NCI-H748 (cell line): ENCODE measurements at regions not wholly inside any gene's neighbourhood (a gene's known extent, or its start where the extent isn't known, plus 50 kb on each side); places are given as distances from the start of the nearest gene placed in this dataset.
"Not testable (repeated sequence)": the region's sequence is repeated elsewhere in the genome, so short reads cannot be mapped to it uniquely, and the experiment has no call there.

ENCODE experiments used
- DNase-seq: peaks from one replicate; lab custom pipeline; 2025; ENCODE audit not compliant: unreplicated experiment; lab: John Stamatoyannopoulos, UW

DNA sequence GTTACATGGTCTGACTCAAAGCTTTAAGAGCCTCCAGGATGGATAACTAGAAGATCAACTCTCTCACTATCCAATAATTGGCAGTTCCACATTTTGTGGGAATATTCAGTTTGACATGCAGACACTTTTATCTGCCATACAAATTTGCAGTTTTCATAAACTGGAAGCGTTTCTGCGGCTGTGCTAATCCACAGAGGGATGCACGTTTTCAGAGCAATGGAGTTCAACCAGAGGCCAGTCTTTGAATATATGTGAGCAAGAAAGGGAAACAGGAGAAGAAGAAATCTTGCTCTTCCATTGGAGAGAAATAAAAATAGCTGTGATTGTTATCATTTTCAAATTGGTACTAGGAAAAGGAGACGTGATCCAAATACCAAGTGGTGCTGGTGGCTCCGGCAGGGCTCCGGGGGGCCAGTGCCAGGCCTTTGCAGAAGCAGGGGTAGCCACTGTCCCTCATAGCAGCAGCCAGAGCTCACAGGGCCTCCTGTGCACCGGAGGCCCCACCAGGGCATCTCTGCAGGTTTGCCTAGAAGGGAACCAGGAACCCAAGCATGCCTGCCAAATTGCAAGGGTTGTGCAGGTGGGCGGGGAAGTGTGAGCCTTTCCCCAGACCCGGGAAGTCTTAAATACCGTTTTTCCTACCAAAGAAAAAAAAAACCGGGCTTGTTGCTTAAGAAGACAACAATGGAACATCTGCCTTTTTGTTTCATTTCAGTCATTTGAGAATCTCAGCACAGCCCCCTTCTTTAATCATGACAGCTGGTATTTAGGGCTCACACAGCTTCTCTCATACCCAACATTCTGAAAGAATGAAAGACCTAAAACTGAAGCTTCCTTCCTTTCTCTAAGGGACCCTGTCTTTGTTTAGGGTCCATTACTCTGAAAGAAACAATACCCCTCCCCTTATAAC is 791.1 kb upstream of the SOX11 start:
- DNase-seq = peak; percentile 5

DNA sequence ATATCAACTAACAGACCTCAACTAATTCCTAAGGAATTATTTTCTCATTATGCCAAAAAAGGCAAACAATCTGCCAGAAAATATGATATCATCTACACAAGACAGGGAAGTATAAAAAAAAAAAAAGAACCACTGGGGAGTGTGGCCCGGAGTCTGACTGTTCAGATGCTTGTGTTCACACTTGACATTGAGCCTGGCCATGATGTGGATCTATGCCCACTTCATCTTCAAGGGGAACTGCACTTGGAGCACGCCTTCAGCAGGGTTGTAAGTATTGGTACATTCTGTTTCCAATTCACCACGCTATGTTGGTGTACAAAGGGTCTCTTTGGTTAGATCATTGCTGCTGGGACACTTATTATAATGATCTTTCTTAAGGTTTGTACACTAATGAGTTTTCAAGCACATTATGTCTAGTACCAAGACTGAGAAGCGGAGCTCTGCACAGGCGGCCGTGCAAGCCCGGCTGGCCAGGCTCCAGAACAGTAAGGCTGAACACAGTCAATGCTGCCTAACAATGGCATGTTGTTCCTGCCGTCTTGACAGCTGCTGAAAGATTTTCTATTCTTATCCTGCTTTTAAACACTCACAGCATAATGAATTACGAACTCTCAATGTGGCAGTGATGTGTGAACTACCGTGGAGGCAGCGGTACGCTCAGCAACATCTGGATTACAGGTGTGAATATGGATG is 788.4 kb upstream of the SOX11 start:
- DNase-seq = no peak

DNA sequence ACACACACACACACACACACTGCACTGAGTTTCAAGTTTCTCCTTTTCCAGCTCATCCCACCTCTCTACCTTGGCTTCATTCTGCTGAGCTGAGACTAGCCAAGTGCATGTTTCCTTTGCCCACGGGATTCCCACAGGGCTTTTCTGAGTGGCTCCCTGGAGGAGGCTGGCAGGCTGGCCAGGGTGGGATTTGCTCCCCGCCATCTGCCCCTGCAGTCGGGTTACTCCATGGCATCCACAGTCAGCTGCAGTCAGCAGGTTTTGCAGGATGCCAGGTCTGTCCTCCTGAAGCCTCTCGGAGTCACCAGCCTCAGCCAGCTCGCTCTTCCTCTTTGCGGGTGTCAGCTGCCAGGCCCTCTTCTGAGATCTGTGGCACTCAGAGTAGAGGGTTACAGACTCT is 783.7 kb upstream of the SOX11 start:
- DNase-seq = no peak

DNA sequence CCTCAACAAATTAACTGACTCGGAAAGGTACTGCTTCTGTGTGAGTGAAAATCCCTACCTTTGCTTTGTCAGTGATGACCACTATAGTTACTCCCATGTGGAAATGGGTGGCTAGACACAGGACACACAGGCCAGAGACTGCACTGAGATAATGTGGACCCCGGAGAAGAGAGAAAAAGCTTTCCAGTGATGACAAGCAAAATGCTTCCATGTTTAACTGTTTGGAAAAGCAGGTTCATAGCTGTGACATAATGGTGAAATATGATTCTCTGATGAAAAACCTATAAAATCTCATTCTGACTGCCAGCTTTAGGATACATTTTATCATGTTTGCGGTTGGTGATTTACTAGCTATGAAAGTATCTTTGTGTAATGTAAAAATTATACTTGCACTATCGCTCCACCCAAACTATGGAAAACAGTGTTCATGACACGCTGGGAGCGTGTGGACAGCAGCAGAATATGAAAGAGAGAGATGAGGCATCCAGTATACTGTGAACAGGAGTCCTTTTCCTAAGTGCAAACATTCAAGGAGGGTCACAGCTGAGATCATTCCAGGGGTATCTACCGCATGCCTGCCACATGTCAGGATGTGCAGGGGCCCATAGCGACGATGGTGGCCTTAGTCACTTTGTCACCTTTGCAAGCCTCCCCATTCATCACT is 782.7 kb upstream of the SOX11 start:
- no peak for DNase-seq

DNA sequence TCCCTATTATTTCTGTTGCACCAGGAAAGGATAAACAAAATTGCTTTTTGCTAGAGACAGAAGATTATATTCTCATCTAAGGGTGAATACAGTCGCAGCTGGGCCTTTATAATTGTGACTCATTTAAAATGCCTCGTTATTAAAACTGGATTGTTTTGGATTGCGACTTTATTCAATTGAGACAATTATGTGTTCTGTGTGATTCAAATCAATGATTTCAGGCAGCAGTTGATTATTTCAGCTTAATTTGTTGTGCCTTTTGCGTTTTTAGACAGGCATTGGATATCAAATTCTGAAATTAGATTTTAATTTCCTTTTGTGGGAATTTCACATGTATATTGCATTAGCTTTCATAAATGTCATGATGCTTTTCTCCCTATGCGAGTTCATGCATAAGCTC is 778.1 kb upstream of the SOX11 start:
- DNase-seq = no peak

DNA sequence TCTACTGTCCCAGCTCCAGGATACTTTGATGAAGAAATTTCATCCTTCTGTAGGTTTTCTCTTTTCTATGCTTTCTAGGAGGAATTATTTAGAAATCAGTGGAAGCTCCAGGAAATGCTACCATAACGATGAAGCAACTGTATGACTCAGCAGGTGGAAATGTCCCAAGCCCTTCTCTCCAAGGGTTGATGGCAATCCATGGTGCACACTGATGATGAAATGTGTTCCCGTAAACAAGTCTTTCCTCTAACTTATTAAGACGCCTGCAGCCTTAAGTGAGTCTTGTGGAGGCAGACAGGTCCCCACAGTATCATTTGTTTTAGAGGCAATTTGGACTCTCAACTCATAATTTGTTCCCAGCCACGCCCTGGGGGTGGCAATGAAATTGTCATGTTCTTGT is 777.6 kb upstream of the SOX11 start:
- no peak for DNase-seq

DNA sequence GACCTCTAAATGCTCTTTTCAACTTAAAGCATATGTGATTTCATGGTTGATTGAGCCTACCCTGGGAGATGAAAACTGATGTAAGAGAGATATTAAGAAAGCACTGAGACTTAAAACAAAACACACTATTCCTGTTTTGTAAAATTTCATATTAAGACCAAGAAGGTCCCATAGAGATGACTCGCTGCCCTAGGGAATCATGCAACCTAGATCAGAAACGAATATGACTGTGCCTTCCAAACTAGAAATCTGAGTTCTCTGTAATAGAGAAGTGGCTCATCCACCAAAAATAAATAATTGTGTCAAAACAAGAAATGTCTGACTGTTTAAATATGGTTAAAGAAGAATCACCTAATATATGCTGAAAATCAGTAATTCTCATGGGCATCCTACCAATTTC is 776.8 kb upstream of the SOX11 start:
- DNase-seq = no peak

DNA sequence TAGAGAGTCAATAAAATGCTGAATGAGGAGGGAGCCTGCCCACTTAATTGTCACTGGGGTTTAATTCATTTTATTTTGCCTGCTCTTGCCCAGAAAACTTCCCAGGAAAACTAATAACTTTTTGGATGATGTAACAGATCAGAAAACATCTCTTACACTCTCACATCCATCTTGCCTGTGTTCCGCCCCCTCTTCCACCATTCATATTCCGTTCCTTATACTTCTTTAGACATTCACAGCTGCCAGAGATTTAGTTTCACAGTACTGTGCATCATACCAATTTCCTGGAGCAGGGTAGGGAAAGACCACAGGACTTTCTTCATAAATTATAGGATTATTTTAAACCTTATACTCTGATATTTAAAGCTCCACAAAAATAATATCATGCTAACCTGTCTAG is 776.1 kb upstream of the SOX11 start:
- no peak for DNase-seq

DNA sequence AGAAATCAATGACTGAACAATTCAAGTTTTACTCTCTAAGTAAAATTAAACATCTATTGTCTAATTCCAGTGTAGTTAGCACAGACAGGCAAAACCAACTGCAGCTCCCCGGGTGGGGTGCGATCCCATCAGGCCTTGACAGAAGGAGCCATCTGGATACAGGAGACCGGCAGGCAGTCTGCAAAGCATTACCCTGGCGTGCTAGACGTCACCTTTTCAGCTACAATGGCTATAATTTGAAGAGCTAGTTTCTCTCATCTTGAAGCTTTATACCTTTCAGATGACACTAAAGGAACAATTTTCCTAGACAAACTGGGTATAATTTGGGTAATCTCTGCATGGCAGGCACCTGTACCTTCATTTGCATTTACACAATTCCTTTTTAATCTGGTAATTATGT is 761.5 kb upstream of the SOX11 start:
- peak; percentile 14 for DNase-seq

DNA sequence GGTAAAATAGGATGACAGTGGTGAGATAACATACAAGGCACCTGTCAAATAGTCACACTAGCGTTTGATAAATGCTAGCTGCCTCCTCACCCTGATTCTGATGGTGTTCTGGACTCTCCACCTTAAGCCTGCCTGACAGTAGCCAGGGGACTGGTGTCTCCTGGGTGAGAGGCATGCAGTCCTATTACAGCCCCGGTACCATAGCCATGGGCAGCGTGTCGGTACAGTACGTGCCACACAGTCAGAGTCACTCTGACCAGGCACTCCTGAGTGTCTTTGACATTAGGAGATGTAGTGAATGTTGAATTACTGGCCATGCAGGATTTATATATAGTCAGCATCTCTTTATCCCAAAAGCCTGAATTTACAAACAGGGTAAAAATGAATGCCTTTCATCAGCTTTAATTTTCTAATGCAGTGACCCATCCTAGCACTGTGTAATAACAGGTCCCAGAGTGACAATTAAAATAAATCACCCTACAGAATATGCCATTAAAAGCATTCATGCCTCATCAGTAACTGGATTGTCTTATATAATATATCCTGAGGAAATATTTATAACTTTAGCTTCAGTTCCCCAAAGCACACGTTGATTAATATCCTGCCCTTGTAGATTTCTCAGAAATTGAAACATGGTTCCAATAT is 760.3 kb upstream of the SOX11 start:
- no peak for DNase-seq

DNA sequence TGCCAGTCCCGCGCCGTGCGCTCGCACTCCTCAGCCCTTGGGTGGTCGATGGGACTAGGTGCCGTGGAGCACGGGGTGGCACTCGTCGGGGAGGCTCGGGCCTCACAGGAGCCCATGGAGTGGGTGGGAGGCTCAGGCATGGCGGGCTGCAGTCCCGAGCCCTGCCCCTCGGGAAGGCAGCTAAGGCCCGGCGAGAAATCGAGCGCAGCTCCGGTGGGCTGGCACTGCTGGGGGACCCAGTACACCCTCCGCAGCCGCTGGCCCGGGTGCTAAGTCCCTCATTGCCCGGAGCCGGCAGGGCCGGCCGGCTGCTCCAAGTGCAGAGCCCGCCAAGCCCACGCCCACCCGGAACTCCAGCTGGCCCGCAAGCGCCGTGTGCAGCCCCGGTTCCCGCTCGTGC is 756.9 kb upstream of the SOX11 start:
- not testable (repeated sequence) for DNase-seq

DNA sequence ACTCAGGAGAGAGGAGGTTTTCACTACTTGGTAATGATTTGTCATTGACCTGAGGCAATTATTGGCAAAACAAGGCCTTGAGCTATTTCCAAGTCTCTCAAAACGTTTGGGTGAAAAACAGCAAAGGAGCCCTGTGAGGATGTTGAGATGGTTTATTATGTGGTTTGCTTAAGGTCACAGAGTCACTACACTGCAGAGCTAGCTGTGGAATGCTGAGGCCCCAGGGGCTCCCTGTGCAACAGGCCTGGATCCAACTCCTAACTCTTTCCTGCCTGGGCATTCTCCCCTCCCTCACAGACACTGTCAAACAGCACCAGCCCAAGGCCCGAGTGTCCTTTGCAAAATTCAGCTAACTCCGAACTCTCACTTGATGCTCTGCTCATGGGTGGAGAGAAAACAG is 754.6 kb upstream of the SOX11 start:
- no peak for DNase-seq

DNA sequence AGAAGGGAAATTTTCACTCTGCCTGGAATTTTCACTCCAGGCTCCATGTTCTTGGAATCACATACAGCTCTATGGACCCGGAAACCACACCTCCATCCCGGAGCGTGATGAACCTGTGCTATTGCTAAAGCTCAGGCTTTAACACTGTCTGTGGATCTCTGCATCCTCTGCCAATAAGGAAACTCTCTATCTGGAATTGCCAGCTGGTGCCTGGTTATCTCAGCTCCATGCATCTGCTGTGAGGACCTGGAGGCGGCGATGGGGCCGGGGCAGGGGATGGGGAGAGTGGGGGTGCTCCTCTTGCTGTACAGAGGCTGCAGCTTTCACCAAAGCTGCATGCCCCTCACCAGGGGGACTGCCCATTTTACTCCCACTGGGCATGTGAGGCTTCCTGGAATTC is 754.0 kb upstream of the SOX11 start:
- DNase-seq = no peak

DNA sequence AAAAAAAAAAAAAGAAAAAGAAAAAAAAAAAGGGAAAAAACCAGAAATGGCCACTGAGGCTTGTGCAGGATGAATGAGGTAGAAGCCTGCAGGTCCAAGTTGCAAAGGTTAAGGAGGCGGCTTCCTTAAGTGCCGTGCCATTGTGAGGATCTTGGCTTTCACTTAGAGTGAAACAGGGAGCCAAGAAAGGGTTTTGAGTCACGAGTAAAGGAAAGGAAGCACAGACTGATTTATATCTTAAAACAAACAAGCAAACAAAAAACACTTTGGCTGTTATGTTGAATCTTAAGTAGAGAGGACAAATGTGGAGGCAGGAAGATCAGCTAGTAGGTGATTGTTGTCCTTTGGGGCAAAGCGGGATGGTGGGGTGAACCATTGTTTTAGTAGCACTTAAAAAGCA is 749.7 kb upstream of the SOX11 start:
- no peak for DNase-seq

DNA sequence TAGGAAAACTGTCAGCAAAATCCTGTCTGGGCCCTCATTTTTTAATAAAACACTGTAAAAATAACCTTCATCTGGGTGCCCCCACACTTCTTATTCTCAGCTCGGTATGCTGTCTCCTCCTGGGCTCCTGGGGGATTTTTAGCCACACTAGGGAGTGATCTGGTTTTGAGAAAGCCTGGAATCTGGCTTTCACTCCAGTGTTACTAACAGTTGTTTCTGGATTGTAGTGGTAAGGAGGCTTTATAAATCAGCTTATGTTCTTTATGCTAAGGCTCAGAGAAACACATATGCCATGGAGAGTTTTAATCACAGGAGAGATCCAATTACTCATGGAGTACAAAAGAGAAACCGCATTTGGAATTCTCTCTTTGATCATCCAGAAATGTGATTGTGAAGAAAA is 744.3 kb upstream of the SOX11 start:
- no peak for DNase-seq

DNA sequence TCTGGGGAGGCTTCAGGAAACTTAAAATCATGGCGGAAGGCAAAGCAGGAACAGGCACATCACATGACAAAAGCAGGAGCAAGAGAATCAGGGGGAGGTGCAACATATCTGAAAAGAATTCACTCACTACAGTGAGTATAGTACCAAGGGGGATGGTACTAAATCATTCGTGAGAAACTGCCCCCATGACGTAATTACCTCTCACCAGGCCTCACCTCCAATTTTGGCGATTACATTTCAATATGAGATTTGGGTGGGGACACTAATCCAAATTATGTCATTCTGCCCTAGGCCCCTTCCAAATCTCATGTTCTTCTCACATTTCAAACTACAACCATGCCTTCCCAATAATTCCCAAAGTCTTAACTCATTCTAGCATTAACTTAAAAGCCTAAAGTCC is 740.8 kb upstream of the SOX11 start:
- no peak for DNase-seq

DNA sequence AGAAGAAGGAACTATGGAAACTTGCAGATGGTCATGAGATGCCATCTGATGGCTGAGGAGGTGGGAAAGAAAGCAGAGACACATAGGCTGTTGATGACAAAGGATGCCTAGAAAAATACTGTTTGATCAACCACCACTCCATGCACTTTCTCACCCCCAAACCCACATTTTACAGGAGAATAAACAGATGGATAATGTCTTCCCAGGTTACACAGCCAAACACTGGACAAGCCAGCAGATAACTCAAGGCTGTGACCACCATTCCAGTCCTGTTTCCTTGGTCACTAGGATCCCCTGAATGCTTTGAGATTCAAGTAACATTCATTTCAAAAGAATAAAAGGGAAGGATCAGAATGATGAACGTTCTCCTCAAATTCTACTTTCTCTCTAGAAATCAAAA is 733.0 kb upstream of the SOX11 start:
- DNase-seq = no peak

DNA sequence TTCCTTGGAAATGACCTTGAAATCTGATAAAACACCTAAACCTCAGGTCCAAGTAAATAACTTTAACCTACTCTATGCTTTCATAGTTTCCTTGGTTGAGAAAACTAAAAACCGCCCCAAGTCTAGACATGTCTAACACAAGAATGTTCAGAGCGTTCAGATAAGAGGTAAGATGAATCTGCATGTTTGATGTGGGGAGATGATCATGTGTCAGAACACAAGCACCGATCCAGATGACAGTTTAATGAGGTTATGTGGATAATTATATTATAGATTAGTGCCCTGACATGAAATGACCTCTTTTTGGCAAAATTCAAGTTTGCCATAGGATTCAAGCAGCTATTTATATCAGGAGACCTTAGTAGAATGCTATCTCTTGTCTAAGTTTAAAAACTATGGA is 729.8 kb upstream of the SOX11 start:
- no peak for DNase-seq

DNA sequence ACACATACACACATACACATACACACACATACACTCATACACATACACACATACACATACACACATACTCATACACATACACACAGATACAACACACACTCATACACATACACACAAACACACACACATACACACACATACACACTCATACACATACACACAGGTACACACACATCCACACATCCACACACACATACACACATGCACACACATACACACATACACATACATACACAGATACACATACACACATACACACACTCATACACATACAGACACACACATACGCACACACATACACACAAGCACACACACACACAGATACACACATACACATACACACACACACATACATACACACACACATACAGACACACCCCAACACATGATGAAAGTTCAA is 729.1 kb upstream of the SOX11 start:
- no peak for DNase-seq

DNA sequence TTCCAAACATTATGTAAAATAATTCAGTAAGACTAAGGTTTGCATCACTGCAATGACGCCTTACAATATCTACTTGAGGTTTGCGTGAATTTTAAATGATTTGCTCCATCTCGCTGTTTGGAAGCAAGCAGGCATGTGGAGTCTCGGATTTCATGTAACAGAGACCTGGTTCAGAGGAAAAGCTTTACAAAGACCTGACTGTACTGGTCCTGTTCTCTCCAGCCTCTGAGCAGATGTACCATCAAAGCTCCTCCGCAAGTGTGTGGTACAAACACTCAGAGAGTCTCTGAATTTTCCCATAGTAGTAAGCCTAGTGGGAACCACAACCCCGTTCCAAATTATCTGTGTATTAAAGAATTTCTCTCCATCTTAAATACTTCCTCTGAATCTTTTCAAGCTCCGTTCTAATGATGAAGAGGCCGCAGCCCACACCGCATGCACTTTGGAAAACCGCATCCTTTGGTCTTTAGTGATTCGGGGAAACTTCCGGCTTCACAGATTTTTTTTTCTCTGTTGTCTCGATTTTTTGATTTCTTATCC is 728.1 kb upstream of the SOX11 start:
- no peak for DNase-seq

DNA sequence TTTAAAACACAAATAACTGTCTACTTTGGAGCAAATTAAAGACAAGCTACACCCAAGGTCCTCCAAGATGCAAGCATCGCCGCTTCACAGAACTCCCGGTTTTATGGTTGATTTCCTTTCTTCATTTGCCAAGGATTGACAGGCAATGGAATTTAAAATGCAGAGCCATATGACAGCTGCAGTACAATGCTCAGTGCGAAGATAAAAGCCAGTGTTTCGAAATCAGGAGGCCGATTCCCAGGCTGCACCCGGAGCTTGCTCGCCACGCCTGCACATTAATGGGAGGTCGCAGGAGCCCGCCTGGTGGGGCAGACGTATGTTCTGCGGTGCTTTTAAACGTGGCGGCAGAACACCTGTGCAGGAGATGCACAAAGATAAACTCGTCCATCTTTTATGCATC is 727.6 kb upstream of the SOX11 start:
- peak; percentile 18 for DNase-seq
